Gastrocnemius medialis (tissue), 4 donors: ENCODE measurements at regions not wholly inside any gene's neighbourhood (a gene's known extent, or its start where the extent isn't known, plus 50 kb on each side); places are given as distances from the start of the nearest gene placed in this dataset.

ENCODE experiments used
- ATAC-seq, 2 donors: fragments of 150-250 bp; one replicate each; pipeline ENCODE4 v1.9.1; 2016
- DNase-seq, 2 donors: peaks; one replicate each; pipeline ENCODE4 v3.0.0-alpha.2; 2019
- H3K27ac ChIP-seq, 4 donors: fragments of 200-600 bp; sonication (generic); 1 replicate in 1 of 4; 2 replicates in 3 of 4; pipeline ENCODE4 v1.5.1; 2016 to 2018; ENCODE audit warnings: mild to moderate bottlenecking in 2 of 4, moderate library complexity in 1 of 4
- H3K27me3 ChIP-seq, 3 donors: fragments of 200-600 bp; sonication (generic) in 2 of 3; 1 replicate in 1 of 3; 2 replicates in 2 of 3; pipeline versions ENCODE4 v1.5.1 to v1.6.0; 2016 to 2019; ENCODE audit warnings: mild to moderate bottlenecking in 1 of 3, moderate library complexity in 1 of 3
- H3K36me3 ChIP-seq, 2 donors: fragments of 200-600 bp; sonication (generic) in 1 of 2; one replicate each; pipeline ENCODE4 v1.5.1; 2017 to 2018
- H3K4me1 ChIP-seq, 2 donors: fragments of 200-600 bp; sonication (generic) in 1 of 2; one replicate each; pipeline ENCODE4 v1.5.1; 2016 to 2017; ENCODE audit warnings: mild to moderate bottlenecking in 2 of 2
- H3K4me3 ChIP-seq, 4 donors: fragments of 200-600 bp; sonication (generic) in 3 of 4; 1 replicate in 1 of 4; 2 replicates in 3 of 4; pipeline ENCODE4 v1.5.1; 2016 to 2019; ENCODE audit warnings: mild to moderate bottlenecking in 2 of 4
- H3K9me3 ChIP-seq, 3 donors: fragments of 200-600 bp; sonication (generic) in 2 of 3; 1 replicate in 1 of 3; 2 replicates in 2 of 3; pipeline ENCODE4 v1.5.1; 2016 to 2019
- POLR2A ChIP-seq, 2 donors: fragments of 450-650 bp; IDR thresholded peaks; one replicate each; pipeline ENCODE4 v1.6.1; 2017; ENCODE audit warnings: antibody characterized with exemption in 2 of 2, mild to moderate bottlenecking in 2 of 2, moderate library complexity in 2 of 2
- in situ Hi-C, 4 donors: fragments of 200-750 bp; cut with MboI; loops; one replicate each; pipeline versions ENCODE4 v1.15.0 to v1.8.0; 2017; ENCODE audit warnings: low sequenced_read_pairs in 4 of 4
- intact Hi-C: fragments of 100-400 bp; cut with DNase I; formaldehyde crosslinking; loops from one replicate; pipeline ENCODE4 v1.15.1; 2023; ENCODE audit warnings: low total_unique reads
- TF ChIP-seq, protein P1 (sequence below), 5 experiments: fragments of 450-650 bp in 3 of 5; fragments of 200-600 bp in 2 of 5; sonication (generic) in 2 of 5; IDR thresholded peaks in 4 of 5; conservative IDR thresholded peaks in 1 of 5; 1 replicate in 4 of 5; 2 replicates in 1 of 5; pipeline ENCODE4 v1.5.1; 2016 to 2019; ENCODE audit warnings: antibody characterized with exemption in 5 of 5, mild to moderate bottlenecking in 3 of 5, moderate library complexity in 3 of 5

DNA sequence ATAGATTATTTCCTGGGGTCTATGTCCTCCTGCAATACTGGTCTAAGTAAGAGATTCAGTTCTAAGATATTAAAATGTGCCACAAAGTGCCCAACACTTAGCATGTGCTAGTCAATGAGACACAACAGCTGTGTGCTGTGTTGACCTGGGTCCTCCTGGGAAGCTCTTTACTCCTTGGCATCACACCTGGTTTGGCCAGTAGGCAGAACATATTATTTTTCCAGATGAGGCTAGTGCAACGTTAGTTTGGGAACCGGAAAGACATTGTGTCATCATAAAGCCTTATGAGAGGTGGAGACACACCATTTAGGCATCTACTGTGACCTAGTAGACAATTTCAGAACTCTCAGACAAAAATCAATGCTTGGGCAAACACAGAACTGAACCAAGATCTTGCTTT, 197.8 kb downstream of the MID1IP1 start:
- Histone ChIP-seq H3K4me1 (peaks cover 0 to 15% of the 10 kb centered on the region in 2 donors), H3K36me3 (no peaks in the 10 kb centered on the region), H3K27me3 (no peaks in the 10 kb centered on the region), H3K9me3 (no peaks in the 10 kb centered on the region), H3K27ac (peak overlapping the region; percentile 77 to 85 (median 80)), H3K4me3 (no peak overlapping the region)
- peak; percentile 50 to 62 for DNase-seq
- intact Hi-C loops, result loop anchor here (2.0 kb wide), 1 partner anchor 68 kb away; no protein-coding TSS in a partner anchor
- in situ Hi-C loops, result loop anchor here in 3 of 4 donors (10.0 to 25.0 kb wide), 3 partner anchors 146 to 237 kb away; no protein-coding TSS in a partner anchor
- no peak for TF ChIP-seq POLR2A (IDR thresholded peaks at IDR 0.05)
- TF ChIP-seq, protein P1, sequence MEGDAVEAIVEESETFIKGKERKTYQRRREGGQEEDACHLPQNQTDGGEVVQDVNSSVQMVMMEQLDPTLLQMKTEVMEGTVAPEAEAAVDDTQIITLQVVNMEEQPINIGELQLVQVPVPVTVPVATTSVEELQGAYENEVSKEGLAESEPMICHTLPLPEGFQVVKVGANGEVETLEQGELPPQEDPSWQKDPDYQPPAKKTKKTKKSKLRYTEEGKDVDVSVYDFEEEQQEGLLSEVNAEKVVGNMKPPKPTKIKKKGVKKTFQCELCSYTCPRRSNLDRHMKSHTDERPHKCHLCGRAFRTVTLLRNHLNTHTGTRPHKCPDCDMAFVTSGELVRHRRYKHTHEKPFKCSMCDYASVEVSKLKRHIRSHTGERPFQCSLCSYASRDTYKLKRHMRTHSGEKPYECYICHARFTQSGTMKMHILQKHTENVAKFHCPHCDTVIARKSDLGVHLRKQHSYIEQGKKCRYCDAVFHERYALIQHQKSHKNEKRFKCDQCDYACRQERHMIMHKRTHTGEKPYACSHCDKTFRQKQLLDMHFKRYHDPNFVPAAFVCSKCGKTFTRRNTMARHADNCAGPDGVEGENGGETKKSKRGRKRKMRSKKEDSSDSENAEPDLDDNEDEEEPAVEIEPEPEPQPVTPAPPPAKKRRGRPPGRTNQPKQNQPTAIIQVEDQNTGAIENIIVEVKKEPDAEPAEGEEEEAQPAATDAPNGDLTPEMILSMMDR (IDR thresholded peaks at IDR 0.05 in 4 of 5, conservative IDR thresholded peaks at IDR 0.05 in 1 of 5), result no peak
- ATAC-seq, result peak; percentile 82 to 89

DNA sequence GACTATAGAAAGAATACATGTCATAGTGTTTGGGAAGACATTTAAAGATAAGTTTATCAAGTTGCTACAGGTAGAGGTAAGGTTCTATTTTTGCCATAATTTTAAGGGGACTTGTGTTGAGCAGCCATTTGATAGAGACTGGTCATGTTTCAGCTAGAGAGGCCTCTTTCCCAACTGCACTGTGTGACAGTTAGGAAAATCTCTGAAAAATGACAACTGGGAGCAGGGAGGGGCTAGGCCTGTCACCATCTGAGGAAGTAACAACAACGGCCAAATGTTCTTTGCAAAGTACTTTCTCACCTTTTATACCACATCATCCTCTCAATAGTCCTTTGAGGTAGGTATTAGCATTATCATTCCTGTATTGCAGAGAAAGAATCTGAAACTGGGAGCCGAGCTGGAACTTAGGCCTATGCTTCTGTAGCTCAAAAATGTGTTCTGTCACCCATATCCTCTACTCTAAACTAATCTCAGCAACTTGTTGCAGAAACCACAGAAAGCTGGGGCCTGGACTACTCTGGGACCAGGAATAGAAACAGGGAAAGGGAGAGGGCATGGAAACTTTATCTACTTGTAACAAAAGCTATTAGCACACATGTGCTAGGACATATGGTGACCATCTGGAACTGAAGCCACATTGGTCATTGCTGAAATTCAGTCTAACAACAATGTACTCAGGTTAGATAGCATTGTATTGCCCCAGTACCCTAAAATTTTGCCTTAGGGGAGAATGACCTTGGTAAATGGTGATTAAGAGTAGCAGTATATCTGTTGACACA, 198.9 kb downstream of the MID1IP1 start:
- no peak overlapping the region for H3K4me3 ChIP-seq
- H3K27me3 ChIP-seq, result no peaks in the 10 kb centered on the region
- peak overlapping the region; percentile 77 to 85 (median 80) for H3K27ac ChIP-seq
- H3K36me3 ChIP-seq, result no peaks in the 10 kb centered on the region
- TF ChIP-seq POLR2A (IDR thresholded peaks at IDR 0.05), result no peak
- TF ChIP-seq, protein P1 (IDR thresholded peaks at IDR 0.05 in 4 of 5, conservative IDR thresholded peaks at IDR 0.05 in 1 of 5), result no peak
- H3K4me1 ChIP-seq, result peaks cover 0 to 15% of the 10 kb centered on the region in 2 donors
- intact Hi-C loops, result loop anchor here (2.0 to 5.0 kb wide), 2 partner anchors 67 to 142 kb away; no protein-coding TSS in a partner anchor
- ATAC-seq (peak; percentile 88 to 93), DNase-seq (peak; percentile 25 to 35)
- no peaks in the 10 kb centered on the region for H3K9me3 ChIP-seq
- in situ Hi-C loops, result loop anchor here in 3 of 4 donors (10.0 to 25.0 kb wide), 3 partner anchors 145 to 238 kb away; no protein-coding TSS in a partner anchor

DNA sequence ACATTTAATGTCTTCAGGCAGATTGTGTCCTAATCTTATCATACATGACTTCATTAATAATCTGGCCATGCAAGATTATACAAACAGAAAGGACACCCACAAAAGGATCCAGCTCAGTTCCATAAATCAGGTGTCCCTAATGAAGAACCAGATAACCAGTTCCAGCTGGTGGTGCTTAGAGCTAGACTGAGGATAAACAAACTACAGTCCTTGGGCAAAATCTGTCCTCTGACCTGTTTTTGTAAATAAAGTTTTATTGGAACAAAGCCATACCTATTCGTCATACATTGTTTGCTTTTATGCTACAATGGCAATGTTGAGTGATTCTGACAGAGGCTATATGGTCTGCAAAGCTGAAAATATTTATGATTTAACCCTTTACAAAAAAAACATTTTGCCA, 199.5 kb downstream of the MID1IP1 start:
- H3K27ac ChIP-seq, result peak overlapping the region; percentile 77 to 85 (median 80)
- ATAC-seq, result no peak
- H3K27me3 ChIP-seq, result no peaks in the 10 kb centered on the region
- no peaks in the 10 kb centered on the region for H3K9me3 ChIP-seq
- peaks cover 0 to 15% of the 10 kb centered on the region in 2 donors for H3K4me1 ChIP-seq
- no peak overlapping the region for H3K4me3 ChIP-seq
- TF ChIP-seq, protein P1 (IDR thresholded peaks at IDR 0.05 in 4 of 5, conservative IDR thresholded peaks at IDR 0.05 in 1 of 5), result no peak
- TF ChIP-seq POLR2A (IDR thresholded peaks at IDR 0.05), result no peak
- H3K36me3 ChIP-seq, result no peaks in the 10 kb centered on the region
- DNase-seq, result no peak
- in situ Hi-C loops (no loop called here), intact Hi-C loops (loop anchor here (5.0 kb wide), 1 partner anchor 141 kb away; no protein-coding TSS in a partner anchor)

DNA sequence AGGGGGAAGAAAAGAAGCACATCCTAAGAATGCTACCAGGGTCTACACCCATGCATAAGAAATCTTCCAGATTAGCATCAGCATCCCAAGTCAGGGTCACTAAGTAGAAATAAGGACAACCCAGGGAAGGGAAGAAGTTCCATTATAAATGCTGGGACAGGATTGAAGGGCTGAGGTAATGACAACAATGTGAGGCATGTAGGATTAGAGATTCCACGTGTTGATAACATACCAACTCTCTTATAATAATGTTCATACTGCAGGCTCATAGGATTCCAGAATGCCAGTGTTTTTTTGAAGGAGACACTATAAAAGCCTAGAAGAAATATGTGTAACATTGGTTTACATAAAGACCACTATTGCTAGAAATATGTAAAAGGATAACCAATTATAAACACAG, 201.2 kb downstream of the MID1IP1 start:
- no peaks in the 10 kb centered on the region for H3K27me3 ChIP-seq
- in situ Hi-C loops (no loop called here), intact Hi-C loops (loop anchor here (5.0 kb wide), 1 partner anchor 140 kb away; no protein-coding TSS in a partner anchor)
- no peaks in the 10 kb centered on the region for H3K36me3 ChIP-seq
- DNase-seq, result no peak
- TF ChIP-seq, protein P1 (IDR thresholded peaks at IDR 0.05 in 4 of 5, conservative IDR thresholded peaks at IDR 0.05 in 1 of 5), result no peak
- no peaks in the 10 kb centered on the region for H3K9me3 ChIP-seq
- no peak overlapping the region for H3K4me3 ChIP-seq
- no peak for ATAC-seq
- H3K4me1 ChIP-seq, result peaks cover 0 to 15% of the 10 kb centered on the region in 2 donors
- H3K27ac ChIP-seq, result no peak overlapping the region
